GM19372 (cell line): ENCODE measurements at regions not wholly inside any gene's neighbourhood (a gene's known extent, or its start where the extent isn't known, plus 50 kb on each side); places are given as distances from the start of the nearest gene placed in this dataset.

Source experiments
- ATAC-seq: cut with Tn5 transposase; IDR thresholded peaks from one replicate; pipeline ENCODE4 v1.9.1; 2021; ENCODE audit warnings: mild to moderate bottlenecking, low read depth, moderate library complexity; ENCODE audit not compliant: unreplicated experiment

GRCh38 chr16:73778887-73779286 lies 517.7 kb upstream of the PSMD7 start:
- ATAC-seq: no peak

- no peak for ATAC-seq
These were observed 520.7 kb upstream of the PSMD7 start for GRCh38 chr16:73775841-73776388.

- ATAC-seq: no peak
These were observed 525.2 kb upstream of the PSMD7 start for GRCh38 chr16:73771196-73772064.

GRCh38 chr16:73768786-73769203 lies 527.8 kb upstream of the PSMD7 start:
- ATAC-seq: no peak

GRCh38 chr16:73764321-73764720 lies 532.3 kb upstream of the PSMD7 start:
- no peak for ATAC-seq

- no peak for ATAC-seq
These were observed 540.1 kb upstream of the PSMD7 start for GRCh38 chr16:73756289-73757178.

GRCh38 chr16:73753931-73754330 lies 542.7 kb upstream of the PSMD7 start:
- ATAC-seq: no peak

- no peak for ATAC-seq
These were observed 546.0 kb upstream of the PSMD7 start for GRCh38 chr16:73750639-73751038.

GRCh38 chr16:73747328-73747727 lies 549.3 kb upstream of the PSMD7 start:
- ATAC-seq: no peak

- no peak for ATAC-seq
These were observed 550.1 kb upstream of the PSMD7 start for GRCh38 chr16:73746554-73746953.

GRCh38 chr16:73743665-73744496 lies 552.7 kb upstream of the PSMD7 start:
- no peak for ATAC-seq

GRCh38 chr16:73739049-73739769 lies 557.4 kb upstream of the PSMD7 start:
- ATAC-seq: no peak

- no peak for ATAC-seq
These were observed 558.3 kb upstream of the PSMD7 start for GRCh38 chr16:73738266-73738665.

GRCh38 chr16:73737637-73738036 lies 559.0 kb upstream of the PSMD7 start:
- no peak for ATAC-seq

- ATAC-seq: no peak
These were observed 560.7 kb upstream of the PSMD7 start for GRCh38 chr16:73735954-73736353.

- ATAC-seq: no peak
These were observed 561.6 kb upstream of the PSMD7 start for GRCh38 chr16:73735018-73735417.

- ATAC-seq: no peak
These were observed 563.9 kb upstream of the PSMD7 start for GRCh38 chr16:73732681-73733080.

GRCh38 chr16:73732143-73732542 lies 564.5 kb upstream of the PSMD7 start:
- no peak for ATAC-seq

- ATAC-seq: no peak
These were observed 566.0 kb upstream of the PSMD7 start for GRCh38 chr16:73730481-73731090.
